Jurkat, Clone E6-1 (cell line): ENCODE measurements at regions not wholly inside any gene's neighbourhood (a gene's known extent, or its start where the extent isn't known, plus 50 kb on each side); places are given as distances from the start of the nearest gene placed in this dataset.

Experiments
- DNase-seq: peaks from one replicate; pipeline ENCODE4 v3.0.0-alpha.2; 2011; ENCODE audit warnings: low read depth, low spot score
- H3K4me3 ChIP-seq: 2 replicates; pipeline ENCODE4 v1.5.1; 2011; ENCODE audit warnings: mild to moderate bottlenecking, low read length, control low read depth, moderate library complexity

GRCh38 chr20:48090314-48090713 lies 305.0 kb upstream of the SULF2 start:
- no peak for DNase-seq
- H3K4me3 ChIP-seq = no peak overlapping the region

- no peak for DNase-seq
- H3K4me3 ChIP-seq = no peak overlapping the region
Measured at GRCh38 chr20:48080583-48080982, 295.3 kb upstream of the SULF2 start.

GRCh38 chr20:48079028-48079427 lies 293.7 kb upstream of the SULF2 start:
- no peak overlapping the region for H3K4me3 ChIP-seq
- no peak for DNase-seq

- no peak for DNase-seq
- no peak overlapping the region for H3K4me3 ChIP-seq
Measured at GRCh38 chr20:48076747-48077146, 291.5 kb upstream of the SULF2 start.

GRCh38 chr20:48076247-48076646 lies 291.0 kb upstream of the SULF2 start:
- no peak for DNase-seq
- H3K4me3 ChIP-seq = no peak overlapping the region

- no peak for DNase-seq
- H3K4me3 ChIP-seq = no peak overlapping the region
Measured at GRCh38 chr20:48075591-48076174, 290.4 kb upstream of the SULF2 start.

GRCh38 chr20:48070991-48071652 lies 285.8 kb upstream of the SULF2 start:
- no peak for DNase-seq
- no peak overlapping the region for H3K4me3 ChIP-seq

- no peak overlapping the region for H3K4me3 ChIP-seq
- DNase-seq = no peak
Measured at GRCh38 chr20:48069596-48069995, 284.3 kb upstream of the SULF2 start.

GRCh38 chr20:48066851-48067250 lies 281.6 kb upstream of the SULF2 start:
- H3K4me3 ChIP-seq = no peak overlapping the region
- no peak for DNase-seq

GRCh38 chr20:48066246-48066645 lies 281.0 kb upstream of the SULF2 start:
- no peak overlapping the region for H3K4me3 ChIP-seq
- no peak for DNase-seq

- H3K4me3 ChIP-seq = no peak overlapping the region
- DNase-seq = no peak
Measured at GRCh38 chr20:48065833-48066232, 280.6 kb upstream of the SULF2 start.

- no peak for DNase-seq
- H3K4me3 ChIP-seq = no peak overlapping the region
Measured at GRCh38 chr20:48064929-48065328, 279.6 kb upstream of the SULF2 start.

- no peak for DNase-seq
- H3K4me3 ChIP-seq = no peak overlapping the region
Measured at GRCh38 chr20:48060841-48061720, 275.8 kb upstream of the SULF2 start.

GRCh38 chr20:48058611-48059559 lies 273.6 kb upstream of the SULF2 start:
- DNase-seq = no peak

GRCh38 chr20:48057739-48058138 lies 272.5 kb upstream of the SULF2 start:
- no peak overlapping the region for H3K4me3 ChIP-seq
- DNase-seq = no peak

More at GRCh38 chr20:48058611-48059559, 273.6 kb upstream of the SULF2 start:
- no peak overlapping the region for H3K4me3 ChIP-seq

GRCh38 chr20:48057251-48057650 lies 272.0 kb upstream of the SULF2 start:
- no peak overlapping the region for H3K4me3 ChIP-seq
- no peak for DNase-seq

- no peak for DNase-seq
- H3K4me3 ChIP-seq = no peak overlapping the region
Measured at GRCh38 chr20:48056218-48056617, 270.9 kb upstream of the SULF2 start.

- H3K4me3 ChIP-seq = no peak overlapping the region
Measured at GRCh38 chr20:48054051-48054450, 268.8 kb upstream of the SULF2 start.

GRCh38 chr20:48052475-48052835 lies 267.2 kb upstream of the SULF2 start:
- DNase-seq = no peak

More at GRCh38 chr20:48054051-48054450, 268.8 kb upstream of the SULF2 start:
- no peak for DNase-seq

More at GRCh38 chr20:48052475-48052835, 267.2 kb upstream of the SULF2 start:
- no peak overlapping the region for H3K4me3 ChIP-seq
